Subcutaneous abdominal adipose tissue (tissue), 5 donors: ENCODE measurements at regions not wholly inside any gene's neighbourhood (a gene's known extent, or its start where the extent isn't known, plus 50 kb on each side); places are given as distances from the start of the nearest gene placed in this dataset.

Experiments
- H3K27ac ChIP-seq: one replicate; pipeline ENCODE4 v1.7.0; 2013; ENCODE audit warnings: low read depth, mild to moderate bottlenecking, inconsistent platforms, low read length, moderate library complexity
- H3K27me3 ChIP-seq, 5 donors: one replicate each; pipeline ENCODE4 v1.7.0; 2013; ENCODE audit warnings: low read length in 5 of 5, inconsistent platforms in 1 of 5; ENCODE audit not compliant: control insufficient read depth in 5 of 5, insufficient read depth in 4 of 5
- H3K36me3 ChIP-seq, 5 donors: one replicate each; pipeline ENCODE4 v1.7.0; 2013; ENCODE audit warnings: low read length in 5 of 5; ENCODE audit not compliant: control insufficient read depth in 5 of 5, insufficient read depth in 5 of 5
- H3K4me1 ChIP-seq, 5 donors: one replicate each; pipeline ENCODE4 v1.7.0; 2013; ENCODE audit warnings: low read length in 5 of 5, mild to moderate bottlenecking in 3 of 5, moderate library complexity in 1 of 5; ENCODE audit not compliant: control insufficient read depth in 5 of 5, insufficient read depth in 5 of 5
- H3K4me3 ChIP-seq, 5 donors: one replicate each; pipeline ENCODE4 v1.7.0; 2013; ENCODE audit warnings: low read length in 5 of 5, low read depth in 1 of 5
- H3K9ac ChIP-seq, 5 donors: one replicate each; pipeline ENCODE4 v1.7.0; 2013; ENCODE audit warnings: low read length in 5 of 5, mild to moderate bottlenecking in 4 of 5, moderate library complexity in 3 of 5
- H3K9me3 ChIP-seq, 5 donors: one replicate each; pipeline ENCODE4 v1.7.0; 2013; ENCODE audit warnings: low read length in 5 of 5; ENCODE audit not compliant: control insufficient read depth in 5 of 5
- donor health status: healthy.
- donor health status: healthy.
- donor health status: healthy.
- donor health status: healthy.
- donor health status: healthy.

DNA sequence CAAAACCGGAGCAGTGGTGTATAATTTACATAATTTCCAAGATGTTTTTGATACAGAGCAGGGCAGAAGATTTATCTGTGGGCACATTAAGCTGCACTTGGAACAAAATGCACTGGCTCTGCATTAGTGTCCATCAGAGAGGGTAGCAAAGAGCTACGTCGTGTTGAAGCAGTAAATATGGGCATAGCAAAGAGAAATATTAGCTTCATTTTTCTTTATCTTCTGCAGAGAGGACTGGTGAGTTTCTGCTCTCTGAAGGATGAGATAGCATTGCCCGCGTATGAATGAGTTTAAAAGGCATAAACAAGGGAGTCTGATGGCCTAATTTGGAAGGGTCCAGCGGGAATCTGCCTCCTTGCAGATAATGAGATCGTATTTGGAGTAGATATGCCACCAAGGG, 227.8 kb upstream of the CDH11 start:
- Histone ChIP-seq H3K4me3 (no peak overlapping the region), H3K9me3 (no peaks in the 10 kb centered on the region), H3K9ac (no peak overlapping the region), H3K27ac (no peak overlapping the region), H3K27me3 (no peaks in the 10 kb centered on the region), H3K4me1 (no peaks in the 10 kb centered on the region), H3K36me3 (no peaks in the 10 kb centered on the region)

DNA sequence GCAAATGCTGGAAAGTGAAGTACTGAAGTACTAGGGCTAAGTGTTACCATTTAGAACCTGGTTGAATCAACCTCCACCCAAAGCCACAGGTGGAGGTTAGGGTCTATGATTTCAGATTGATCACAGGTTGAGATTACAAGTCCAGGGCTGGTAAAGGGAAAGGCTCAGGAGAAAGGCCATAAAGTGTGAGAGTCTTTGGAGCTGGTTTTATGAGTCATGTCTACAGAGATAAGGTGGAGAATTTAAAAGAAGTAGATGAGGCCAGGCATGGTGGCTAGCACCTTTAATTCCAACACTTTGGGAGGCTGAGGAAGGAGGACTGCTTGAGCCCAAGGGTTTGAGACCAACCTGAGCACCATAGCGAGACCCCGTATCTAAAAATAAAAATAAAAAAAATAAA, 221.7 kb upstream of the CDH11 start:
- H3K27me3 ChIP-seq, result no peaks in the 10 kb centered on the region
- H3K4me3 ChIP-seq, result no peak overlapping the region
- H3K4me1 ChIP-seq, result no peaks in the 10 kb centered on the region
- no peak overlapping the region for H3K9ac ChIP-seq
- H3K27ac ChIP-seq, result no peak overlapping the region
- H3K9me3 ChIP-seq, result peaks cover 0 to 3% (median 0%) of the 10 kb centered on the region in 5 donors
- H3K36me3 ChIP-seq, result no peaks in the 10 kb centered on the region

GRCh38 chr16:65342231-65342866, 220.5 kb upstream of the CDH11 start:
- Histone ChIP-seq H3K36me3 (no peaks in the 10 kb centered on the region), H3K27me3 (no peaks in the 10 kb centered on the region), H3K27ac (no peak overlapping the region), H3K4me1 (no peaks in the 10 kb centered on the region), H3K4me3 (no peak overlapping the region), H3K9me3 (peaks cover 0 to 3% (median 0%) of the 10 kb centered on the region in 5 donors), H3K9ac (no peak overlapping the region)

DNA sequence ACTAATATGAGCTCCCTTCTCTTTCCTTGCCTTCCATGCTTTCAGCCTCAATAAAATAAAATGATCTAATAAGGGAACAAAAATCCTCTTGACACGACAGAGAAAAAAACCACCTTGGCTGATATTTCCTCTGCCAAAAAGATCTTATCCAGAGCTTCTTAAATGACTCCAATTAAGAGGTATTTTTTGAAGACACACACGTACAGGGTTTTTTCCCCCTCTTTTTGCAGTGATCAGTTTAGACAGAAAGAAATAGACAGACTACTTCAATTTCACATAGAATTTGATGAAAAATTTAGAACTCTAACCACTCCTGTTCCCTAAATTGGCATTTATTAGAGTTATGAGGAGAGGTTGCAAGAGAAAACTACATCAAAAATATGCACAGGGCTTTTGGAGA, 217.2 kb upstream of the CDH11 start:
- H3K4me3 ChIP-seq, result no peak overlapping the region
- no peaks in the 10 kb centered on the region for H3K36me3 ChIP-seq
- H3K9me3 ChIP-seq, result peaks cover 0 to 3% (median 0%) of the 10 kb centered on the region in 5 donors
- no peak overlapping the region for H3K9ac ChIP-seq
- no peaks in the 10 kb centered on the region for H3K4me1 ChIP-seq
- no peaks in the 10 kb centered on the region for H3K27me3 ChIP-seq
- H3K27ac ChIP-seq, result no peak overlapping the region

- Histone ChIP-seq H3K4me3 (no peak overlapping the region), H3K4me1 (no peaks in the 10 kb centered on the region), H3K27me3 (no peaks in the 10 kb centered on the region), H3K27ac (no peak overlapping the region), H3K9me3 (no peaks in the 10 kb centered on the region), H3K9ac (no peak overlapping the region), H3K36me3 (no peaks in the 10 kb centered on the region)
Measured at GRCh38 chr16:65336160-65336559, 214.3 kb upstream of the CDH11 start.

DNA sequence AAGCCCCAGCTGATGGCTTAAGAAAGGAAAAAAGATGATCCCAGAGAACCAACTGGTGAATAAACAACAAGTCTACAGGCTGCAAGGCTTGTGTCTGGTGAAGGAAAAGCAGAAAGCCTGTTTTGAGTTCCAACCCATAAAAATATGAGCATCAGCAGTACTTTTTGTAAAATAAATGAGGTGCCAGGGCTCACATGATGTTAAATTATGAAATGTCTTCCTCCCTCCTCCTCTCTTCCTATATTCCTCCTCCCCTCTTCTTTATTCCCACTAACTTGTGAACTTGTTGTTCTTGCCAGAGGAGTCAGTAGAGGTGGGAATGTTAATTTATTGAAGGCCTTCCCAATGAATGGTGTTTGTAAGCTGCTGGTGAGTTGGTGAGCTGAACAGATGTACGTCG, 212.2 kb upstream of the CDH11 start:
- H3K9ac ChIP-seq, result no peak overlapping the region
- no peak overlapping the region for H3K27ac ChIP-seq
- H3K27me3 ChIP-seq, result no peaks in the 10 kb centered on the region
- no peaks in the 10 kb centered on the region for H3K9me3 ChIP-seq
- H3K4me1 ChIP-seq, result no peaks in the 10 kb centered on the region
- H3K4me3 ChIP-seq, result no peak overlapping the region
- H3K36me3 ChIP-seq, result no peaks in the 10 kb centered on the region

GRCh38 chr16:65333283-65333682, 211.4 kb upstream of the CDH11 start:
- Histone ChIP-seq H3K9me3 (no peaks in the 10 kb centered on the region), H3K27me3 (no peaks in the 10 kb centered on the region), H3K9ac (no peak overlapping the region), H3K4me3 (no peak overlapping the region), H3K27ac (no peak overlapping the region), H3K4me1 (no peaks in the 10 kb centered on the region), H3K36me3 (no peaks in the 10 kb centered on the region)

DNA sequence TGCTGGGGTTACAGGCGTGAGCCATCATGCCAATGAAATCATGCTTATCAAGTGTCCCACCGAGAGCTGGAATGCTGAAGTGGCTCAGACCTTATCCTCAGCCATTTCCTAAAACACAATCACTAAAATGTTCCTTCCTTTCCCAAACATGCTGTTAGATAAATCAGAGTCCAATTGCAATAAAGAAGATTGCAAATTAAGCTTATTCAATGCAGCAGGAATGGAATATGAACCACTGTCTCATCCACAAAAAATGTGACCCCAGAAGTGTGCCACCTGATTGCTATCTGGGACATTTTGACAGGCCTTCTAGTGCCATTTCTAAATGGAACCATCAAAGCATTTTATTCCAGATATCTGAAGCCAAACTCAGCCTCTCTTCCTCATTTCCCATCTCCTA, 205.5 kb upstream of the CDH11 start:
- Histone ChIP-seq H3K36me3 (no peaks in the 10 kb centered on the region), H3K9ac (no peak overlapping the region), H3K4me1 (no peaks in the 10 kb centered on the region), H3K27me3 (no peaks in the 10 kb centered on the region), H3K27ac (no peak overlapping the region), H3K4me3 (no peak overlapping the region), H3K9me3 (no peaks in the 10 kb centered on the region)

DNA sequence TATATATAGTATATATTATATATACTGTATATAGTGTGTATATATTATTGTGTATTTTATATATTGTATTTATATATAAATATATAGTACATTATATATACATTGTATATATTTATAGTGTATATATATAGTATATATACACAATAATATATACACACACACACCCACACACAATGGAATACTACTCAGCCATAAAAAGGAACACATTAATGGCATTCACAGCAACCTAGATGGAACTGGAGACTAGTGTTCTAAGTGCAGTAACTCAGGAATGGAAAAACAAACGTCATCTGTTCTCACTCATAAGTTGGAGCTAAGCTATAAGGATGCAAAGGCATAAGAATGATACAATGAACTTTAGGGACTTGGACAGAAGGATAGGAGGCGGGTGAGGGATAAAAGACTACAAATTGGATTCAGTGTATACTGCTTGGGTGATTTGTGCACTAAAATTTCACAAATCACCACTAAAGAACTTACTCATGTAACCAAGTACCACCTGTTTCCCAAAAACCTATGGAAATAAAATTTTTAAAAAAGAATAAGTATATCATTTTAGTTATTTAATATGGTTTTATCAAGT, 201.9 kb upstream of the CDH11 start:
- H3K27ac ChIP-seq, result no peak overlapping the region
- H3K9ac ChIP-seq, result no peak overlapping the region
- no peaks in the 10 kb centered on the region for H3K27me3 ChIP-seq

DNA sequence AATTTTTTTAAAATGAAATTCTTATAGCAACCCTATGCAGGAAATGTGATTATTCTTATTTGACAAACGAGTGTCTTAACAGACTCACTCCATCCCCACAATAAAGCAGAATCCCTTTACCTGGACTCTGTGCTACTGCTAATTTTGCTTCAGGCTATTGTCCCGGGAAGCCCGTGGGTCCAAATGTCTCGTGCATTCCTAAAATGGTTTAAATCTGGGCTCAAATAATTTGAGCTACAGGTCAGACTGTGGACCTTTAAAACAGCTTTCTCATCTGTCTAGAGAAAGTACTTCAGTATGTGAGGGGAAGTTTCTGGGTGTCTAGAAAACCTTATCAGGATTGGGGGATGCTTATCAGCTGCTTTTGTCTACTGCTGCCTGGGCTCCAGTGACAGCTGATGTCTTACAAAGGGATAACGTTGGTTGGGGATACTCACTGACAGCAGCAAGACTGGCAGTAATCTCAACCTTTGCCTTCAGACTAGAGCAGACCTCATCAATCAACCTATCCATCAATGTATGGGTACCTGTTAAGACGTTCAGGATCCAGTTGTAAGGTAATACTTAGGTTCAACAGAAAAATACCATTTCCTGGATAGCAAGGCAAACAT, 197.9 kb upstream of the CDH11 start:
- Histone ChIP-seq H3K27me3 (no peaks in the 10 kb centered on the region), H3K36me3 (no peaks in the 10 kb centered on the region), H3K9me3 (no peaks in the 10 kb centered on the region), H3K4me1 (peaks cover 0 to 5% (median 2%) of the 10 kb centered on the region in 5 donors), H3K4me3 (no peak overlapping the region), H3K27ac (no peak overlapping the region), H3K9ac (no peak overlapping the region)

More for the DNA sequence above, 201.9 kb upstream of the CDH11 start:
- H3K4me3 ChIP-seq, result no peak overlapping the region
- H3K36me3 ChIP-seq, result no peaks in the 10 kb centered on the region
- no peaks in the 10 kb centered on the region for H3K4me1 ChIP-seq
- no peaks in the 10 kb centered on the region for H3K9me3 ChIP-seq
